ENCODE measurements at regions not wholly inside any gene's neighbourhood (a gene's known extent, or its start where the extent isn't known, plus 50 kb on each side); places are given as distances from the start of the nearest gene placed in this dataset.

- H3K9me3 ChIP-seq (ENCODE audit: control insufficient read depth in 1 of 2, insufficient read depth in 1 of 2, low read depth in 1 of 2, low read length in 2 of 2) = peaks cover 10 to 11% of the 10 kb centered on the region in 2 experiments; a peak in 2 of 4 replicates
- intact Hi-C loops (cut with micrococcal nuclease) = no loop called here
- no peaks in the 10 kb centered on the region for H3K9me2 ChIP-seq (ENCODE audit: insufficient read depth)
- H3K9ac ChIP-seq (ENCODE audit: low read length) = no peak overlapping the region
- no peak overlapping the region for H3K4me2 ChIP-seq (ENCODE audit: low read length)
- no peaks in the 10 kb centered on the region for H3K4me1 ChIP-seq (ENCODE audit: control insufficient read depth in 1 of 2, insufficient read depth in 2 of 2, low read length in 2 of 2)
- ATAC-seq = no peak
- no peak for DNase-seq (ENCODE audit: low read depth, low spot score)
- TF ChIP-seq ELF1 (IDR thresholded peaks at IDR 0.05; ENCODE audit: borderline replicate concordance, low read depth) (no peak), ZBTB33 (IDR thresholded peaks at IDR 0.05; ENCODE audit: extremely low read depth, insufficient replicate concordance, low read length) (no peak), ZFX (IDR thresholded peaks at IDR 0.05) (no peak)
- TF ChIP-seq, protein P1, sequence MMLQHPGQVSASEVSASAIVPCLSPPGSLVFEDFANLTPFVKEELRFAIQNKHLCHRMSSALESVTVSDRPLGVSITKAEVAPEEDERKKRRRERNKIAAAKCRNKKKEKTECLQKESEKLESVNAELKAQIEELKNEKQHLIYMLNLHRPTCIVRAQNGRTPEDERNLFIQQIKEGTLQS (IDR thresholded peaks at IDR 0.05) = no peak
- TF ChIP-seq, protein P2, sequence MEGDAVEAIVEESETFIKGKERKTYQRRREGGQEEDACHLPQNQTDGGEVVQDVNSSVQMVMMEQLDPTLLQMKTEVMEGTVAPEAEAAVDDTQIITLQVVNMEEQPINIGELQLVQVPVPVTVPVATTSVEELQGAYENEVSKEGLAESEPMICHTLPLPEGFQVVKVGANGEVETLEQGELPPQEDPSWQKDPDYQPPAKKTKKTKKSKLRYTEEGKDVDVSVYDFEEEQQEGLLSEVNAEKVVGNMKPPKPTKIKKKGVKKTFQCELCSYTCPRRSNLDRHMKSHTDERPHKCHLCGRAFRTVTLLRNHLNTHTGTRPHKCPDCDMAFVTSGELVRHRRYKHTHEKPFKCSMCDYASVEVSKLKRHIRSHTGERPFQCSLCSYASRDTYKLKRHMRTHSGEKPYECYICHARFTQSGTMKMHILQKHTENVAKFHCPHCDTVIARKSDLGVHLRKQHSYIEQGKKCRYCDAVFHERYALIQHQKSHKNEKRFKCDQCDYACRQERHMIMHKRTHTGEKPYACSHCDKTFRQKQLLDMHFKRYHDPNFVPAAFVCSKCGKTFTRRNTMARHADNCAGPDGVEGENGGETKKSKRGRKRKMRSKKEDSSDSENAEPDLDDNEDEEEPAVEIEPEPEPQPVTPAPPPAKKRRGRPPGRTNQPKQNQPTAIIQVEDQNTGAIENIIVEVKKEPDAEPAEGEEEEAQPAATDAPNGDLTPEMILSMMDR (IDR thresholded peaks at IDR 0.05 in 2 of 3, conservative IDR thresholded peaks at IDR 0.05 in 1 of 3; ENCODE audit: borderline replicate concordance in 1 of 3, insufficient read depth in 1 of 3, low read depth in 2 of 3, low read length in 2 of 3) = no peak
- TF ChIP-seq, protein P3, sequence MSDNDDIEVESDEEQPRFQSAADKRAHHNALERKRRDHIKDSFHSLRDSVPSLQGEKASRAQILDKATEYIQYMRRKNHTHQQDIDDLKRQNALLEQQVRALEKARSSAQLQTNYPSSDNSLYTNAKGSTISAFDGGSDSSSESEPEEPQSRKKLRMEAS (IDR thresholded peaks at IDR 0.05) = no peak
- H3K27ac ChIP-seq (ENCODE audit: low read depth, low read length) = no peak overlapping the region
- ChIA-PET RAD21 (ENCODE audit: low non-redundant PET in 1 of 2, low total read pairs in 2 of 2, uncharacterized antibody in 2 of 2, unreplicated experiment in 2 of 2) (no interaction called here), CTCF (no interaction called here), POLR2A (no interaction called here)
- no peaks in the 10 kb centered on the region for H4K20me1 ChIP-seq (ENCODE audit: insufficient read depth)
- no peaks in the 10 kb centered on the region for H3K36me3 ChIP-seq (ENCODE audit: control insufficient read depth in 1 of 2, insufficient read depth in 2 of 2, low read length in 2 of 2)
- H2AFZ ChIP-seq (ENCODE audit: low read depth, low read length, poor library complexity, severe bottlenecking) = no peak overlapping the region
- no peaks in the 10 kb centered on the region for H3K79me2 ChIP-seq (ENCODE audit: insufficient read depth, low read length)
- no TSS peak for BruUV-seq (replicated peaks)
- H3K27me3 ChIP-seq (ENCODE audit: insufficient read depth, low read length) = no peaks in the 10 kb centered on the region
- no peak overlapping the region for H3K4me3 ChIP-seq (replicated peaks in 1 of 2; ENCODE audit: low read depth in 1 of 2, low read length in 2 of 2)
These were observed 58.4 kb downstream of the LRATD1 start for GRCh38 chr2:14690926-14691325.
